Hippocampal formation (tissue), 2 donors: ENCODE measurements at regions not wholly inside any gene's neighbourhood (a gene's known extent, or its start where the extent isn't known, plus 50 kb on each side); places are given as distances from the start of the nearest gene placed in this dataset.
"Not testable (repeated sequence)": the region's sequence is repeated elsewhere in the genome, so short reads cannot be mapped to it uniquely, and the experiment has no call there.

ENCODE experiments used
- DNase-seq, 2 donors: peaks; one replicate each; lab custom pipeline; 2025; lab: John Stamatoyannopoulos, UW

DNA sequence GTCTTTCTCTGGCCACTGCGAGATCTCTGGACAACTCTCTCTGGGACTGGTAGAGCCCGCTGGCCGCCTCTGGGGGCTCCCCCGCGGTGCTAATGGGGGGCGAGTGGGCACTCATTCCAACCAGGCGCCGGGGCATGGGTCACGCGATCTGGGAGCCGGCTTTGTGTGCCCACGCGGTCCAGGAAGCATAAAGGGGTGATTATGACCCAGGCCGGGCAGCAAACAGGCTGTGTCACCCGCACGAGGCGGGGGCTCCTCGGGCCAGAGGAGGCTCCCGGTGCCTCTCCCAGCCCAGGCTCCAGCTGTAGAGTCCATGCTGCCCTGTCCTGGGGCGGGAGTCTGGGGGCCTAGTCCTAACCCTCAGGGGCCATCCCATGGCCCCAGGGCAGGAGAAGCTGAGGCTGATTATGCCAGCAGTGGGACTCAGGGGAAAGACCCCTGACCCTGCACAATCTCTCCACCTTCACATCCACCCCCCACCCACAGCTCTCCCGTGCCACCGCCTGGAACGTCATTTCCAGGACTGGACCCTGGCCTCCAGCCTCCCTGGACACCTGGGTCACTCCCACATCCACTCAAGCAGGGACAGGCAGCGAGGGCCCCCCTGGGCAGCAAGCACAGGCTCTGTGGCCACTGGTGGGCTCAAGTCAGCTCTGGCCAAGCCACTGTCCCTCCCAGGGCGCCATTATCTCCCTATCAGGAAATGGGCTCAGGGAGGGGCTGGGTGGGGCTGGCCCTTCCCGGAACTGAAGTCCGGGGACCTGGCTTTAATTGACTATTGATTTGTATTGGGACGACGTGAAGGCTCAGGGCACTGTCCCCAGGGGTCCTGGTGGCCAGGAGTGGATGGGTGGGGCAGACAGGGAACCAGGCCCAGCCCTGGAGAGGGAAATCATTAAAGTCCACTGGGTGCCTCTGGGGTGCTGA lies 50.0 kb downstream of the PTPRS start:
- peak; percentile 64 to 72 for DNase-seq

DNA sequence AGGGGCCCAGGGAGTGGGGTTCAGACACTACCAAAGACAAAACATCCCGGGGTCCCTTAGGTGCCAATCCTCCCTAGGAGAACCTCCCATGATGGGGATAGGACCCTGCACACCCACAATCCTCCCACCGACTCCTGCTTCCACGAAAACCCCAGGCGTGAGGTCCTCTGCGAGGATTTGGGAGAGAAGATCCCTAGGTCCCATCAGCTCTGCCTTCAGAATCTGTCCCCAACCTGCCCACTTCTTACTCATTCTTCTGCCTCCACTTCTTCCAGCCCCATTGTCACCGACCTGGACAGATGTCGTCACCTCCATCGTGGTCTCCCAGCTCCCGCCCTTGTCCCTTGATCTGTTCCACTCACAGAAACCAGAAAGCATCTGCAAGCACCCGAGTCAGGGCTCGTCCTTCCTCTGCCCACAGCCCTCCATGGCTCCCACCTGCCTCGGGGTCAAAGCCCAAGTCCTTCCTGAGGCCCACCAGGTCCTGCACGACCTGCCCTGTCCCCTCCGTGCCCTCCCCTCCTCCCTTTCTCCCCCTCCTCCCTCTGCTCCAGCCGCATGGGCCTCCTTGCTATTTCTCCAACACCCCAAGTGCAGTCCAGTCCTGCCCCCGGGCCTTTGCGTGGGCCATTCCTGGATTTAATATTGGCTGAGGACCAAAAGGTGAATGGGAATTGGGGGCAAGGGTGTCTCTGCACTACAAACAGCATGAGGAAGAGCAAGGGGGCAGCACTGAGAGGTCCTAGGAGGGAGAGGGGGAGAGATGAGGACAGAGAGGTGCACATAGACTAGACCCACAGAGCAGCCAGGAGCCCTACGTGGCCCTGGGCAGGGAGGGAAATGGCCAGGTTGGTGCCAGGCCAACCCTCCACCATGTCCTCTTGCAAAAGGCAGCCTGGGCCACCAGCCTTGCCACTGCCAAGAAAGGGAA lies 51.3 kb downstream of the PTPRS start:
- no peak for DNase-seq

DNA sequence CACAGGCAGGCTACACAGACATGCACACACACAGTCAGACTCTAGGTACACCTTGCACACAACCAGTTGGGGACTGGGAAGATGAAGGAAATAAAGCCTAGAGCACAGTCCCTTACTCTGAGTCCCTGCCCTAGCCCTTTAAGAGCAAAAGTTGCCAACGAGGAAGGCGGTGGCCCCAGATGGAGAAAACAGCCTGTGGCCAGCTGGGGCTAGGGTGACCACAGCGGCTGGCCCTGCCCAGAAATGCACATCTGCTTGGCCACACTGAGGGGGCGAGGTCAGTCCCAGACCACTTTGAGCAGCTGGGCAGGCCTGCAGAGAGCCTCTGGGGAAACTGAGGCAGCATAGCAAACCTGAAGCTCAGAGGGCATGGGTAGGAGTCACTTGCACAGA lies 52.3 kb downstream of the PTPRS start:
- no peak for DNase-seq

DNA sequence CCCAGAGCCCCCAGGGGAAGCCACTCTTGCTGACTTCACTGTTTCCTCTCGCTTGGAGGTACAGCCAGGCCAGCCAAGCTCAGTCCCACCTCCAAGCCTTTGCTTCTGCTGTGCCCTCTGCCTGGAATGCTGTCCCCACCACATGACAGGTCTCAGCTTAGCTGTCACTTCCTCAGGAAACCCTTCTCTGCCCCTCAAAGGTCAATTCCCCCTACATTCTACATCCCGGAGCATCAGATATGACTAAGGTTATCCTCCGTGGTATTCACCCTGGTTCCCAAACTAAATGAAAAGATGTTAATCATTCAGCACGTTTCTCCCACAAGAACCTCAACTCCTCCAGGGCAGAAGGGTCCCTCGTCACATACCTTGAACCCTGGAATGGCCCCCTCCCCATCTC lies 53.5 kb downstream of the PTPRS start:
- DNase-seq = no peak

DNA sequence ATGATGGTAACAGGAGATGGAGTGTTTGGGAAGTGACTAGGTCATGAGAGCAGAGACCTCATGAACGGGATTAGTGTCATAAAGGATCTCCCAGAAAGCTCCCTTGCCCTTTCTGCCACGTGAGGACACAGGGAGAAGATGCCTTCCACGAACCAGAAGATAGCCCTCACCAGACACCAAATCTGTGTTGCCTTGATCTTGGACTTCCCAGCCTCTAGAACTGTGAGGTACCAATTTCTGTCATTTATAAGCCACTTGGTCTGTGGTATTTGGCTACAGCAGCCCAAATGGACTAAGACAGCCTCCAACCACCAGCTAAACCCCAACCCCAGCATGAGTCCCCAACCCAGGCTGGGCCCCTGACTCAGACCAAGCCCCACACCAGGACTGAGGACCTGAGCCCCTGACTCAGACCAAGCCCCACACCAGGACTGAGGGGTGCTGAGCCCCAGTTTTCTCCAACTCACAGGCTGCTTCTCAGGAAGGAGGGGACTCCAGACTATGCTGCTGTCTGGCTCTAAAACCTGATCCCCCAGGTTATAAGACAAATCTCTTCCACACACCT lies 54.1 kb downstream of the PTPRS start:
- DNase-seq = no peak

DNA sequence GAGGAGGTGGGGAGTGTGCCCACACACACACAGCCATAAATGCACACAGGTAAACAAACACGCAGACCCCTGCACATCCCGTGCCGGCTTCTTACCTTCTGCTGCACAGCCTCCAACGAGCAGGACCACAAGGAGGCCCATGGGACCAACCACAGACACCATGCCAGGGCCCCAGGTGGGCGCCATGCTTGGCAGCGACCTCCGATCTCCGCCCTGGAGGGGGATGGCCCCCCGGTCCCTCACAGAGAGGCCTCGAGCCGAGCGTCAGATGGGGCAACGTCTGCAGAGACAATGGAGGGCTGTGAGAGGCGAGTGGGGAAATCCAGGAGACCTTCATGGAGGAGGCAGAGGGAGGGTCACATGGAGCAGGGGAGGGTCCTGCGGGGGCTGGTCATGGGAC lies 54.7 kb downstream of the PTPRS start:
- no peak for DNase-seq

DNA sequence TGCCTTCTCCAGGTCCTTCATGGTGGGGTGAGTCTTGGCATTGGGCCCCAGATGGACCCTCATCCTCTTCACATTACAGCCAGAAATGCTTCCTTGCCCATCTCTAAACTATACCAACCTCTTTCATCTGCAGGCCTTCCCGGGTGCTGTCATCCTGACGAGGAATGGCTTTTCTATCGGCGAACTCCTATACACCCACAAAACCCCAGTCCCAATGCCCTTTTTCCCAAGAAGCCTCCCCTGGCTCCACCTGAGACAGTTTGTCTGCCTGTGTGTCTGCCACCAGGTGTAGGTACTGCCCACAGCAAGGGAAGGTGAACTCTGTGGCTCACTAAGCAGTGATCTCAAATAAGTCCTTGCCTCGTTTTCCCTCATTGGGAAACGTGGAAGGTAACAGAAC lies 55.3 kb downstream of the PTPRS start:
- no peak for DNase-seq

DNA sequence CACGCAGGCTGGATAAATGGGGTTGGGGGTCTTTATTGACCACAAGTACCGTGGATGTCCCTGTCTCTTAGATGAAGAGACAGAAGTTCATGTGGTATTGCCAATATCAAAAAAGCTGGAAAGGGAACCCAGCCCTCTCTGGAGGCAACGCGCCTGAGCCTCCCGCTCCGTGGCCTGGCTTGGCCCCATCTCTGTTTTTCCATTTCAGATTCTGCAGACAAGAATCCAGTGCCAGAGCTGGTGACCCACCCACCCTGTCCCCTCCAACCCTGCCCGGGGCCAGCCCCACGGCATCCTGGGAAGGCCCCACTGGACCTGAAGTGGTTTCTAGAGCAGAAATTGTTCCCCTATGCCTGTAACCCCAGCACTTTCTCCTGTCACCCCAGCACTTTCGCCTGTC lies 57.7 kb downstream of the PTPRS start:
- no peak for DNase-seq

DNA sequence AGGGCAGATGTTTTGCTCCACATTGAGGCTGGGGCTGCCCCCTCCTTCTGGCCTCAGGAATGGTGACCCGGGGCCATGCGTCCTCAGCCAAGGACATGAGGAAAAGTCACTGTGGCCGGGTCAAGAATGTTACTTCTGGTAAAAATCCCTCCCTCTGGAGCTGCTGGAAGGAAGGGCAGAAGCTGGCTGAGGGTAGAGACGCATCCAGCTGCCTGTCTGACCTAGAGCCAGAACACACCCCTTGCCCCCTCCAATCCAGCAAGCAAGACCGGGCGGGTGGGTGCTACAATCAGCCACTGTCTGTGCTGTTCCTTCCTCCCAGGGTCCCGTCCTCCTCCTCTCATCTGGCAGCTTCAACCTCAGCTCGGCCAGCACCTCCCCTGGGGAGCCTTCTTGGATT lies 59.0 kb downstream of the PTPRS start:
- DNase-seq = no peak

DNA sequence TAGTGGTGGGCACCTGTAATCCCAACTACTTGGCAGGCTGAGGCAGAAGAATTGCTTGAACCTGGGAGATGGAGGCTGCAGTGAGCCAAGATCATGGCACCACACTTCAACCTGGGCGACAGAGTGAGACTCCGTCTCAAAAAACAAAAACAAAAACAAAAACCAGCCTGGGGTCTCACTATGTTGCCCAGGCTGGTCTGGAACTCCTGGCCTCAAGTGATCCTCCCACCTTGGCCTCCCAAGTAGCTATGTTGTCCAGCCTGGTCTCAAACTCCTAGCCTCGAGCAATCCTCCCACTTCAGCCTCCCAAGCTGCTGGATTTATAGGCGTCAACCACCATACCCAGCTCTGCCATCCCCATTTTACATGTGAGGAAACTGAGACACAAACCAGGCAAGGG lies 64.9 kb downstream of the PTPRS start:
- DNase-seq = not testable (repeated sequence)

DNA sequence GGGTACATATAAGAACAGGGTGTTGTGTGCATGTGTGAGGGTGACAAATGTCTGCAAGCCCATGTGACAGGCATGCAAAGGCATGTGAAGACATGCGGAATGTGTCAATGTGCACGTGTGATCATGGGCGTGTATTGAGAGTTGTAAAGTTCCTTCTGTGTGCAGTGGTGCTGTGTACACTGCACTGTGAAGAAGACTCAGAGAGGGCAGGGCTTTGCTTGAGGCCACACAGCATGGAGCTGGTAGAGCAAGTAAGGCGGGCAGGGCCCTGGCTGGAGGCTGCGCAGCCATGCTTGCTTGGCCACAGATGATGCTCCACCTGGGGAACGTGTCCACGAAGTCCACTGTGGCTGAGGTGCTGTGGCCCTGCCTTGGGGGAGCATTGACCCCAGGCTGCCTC lies 66.8 kb downstream of the PTPRS start:
- DNase-seq = no peak

DNA sequence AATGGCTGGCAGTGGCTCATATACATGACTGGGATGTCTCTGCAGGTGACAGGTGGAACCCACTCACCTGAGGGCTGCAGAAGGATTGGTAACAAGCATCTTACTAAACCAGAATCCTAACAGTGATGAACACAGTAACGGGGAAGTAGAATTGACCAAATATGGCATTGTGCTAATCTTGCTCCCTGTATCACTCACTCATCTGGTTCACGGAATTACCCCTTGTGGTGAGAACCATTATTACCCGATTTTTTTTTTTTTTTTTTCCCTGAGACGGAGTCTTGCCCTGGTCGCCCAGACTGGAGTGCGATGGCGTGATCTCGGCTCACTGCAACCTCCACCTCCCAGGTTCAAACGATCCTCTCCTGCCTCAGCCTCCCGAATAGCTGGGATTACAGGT lies 69.5 kb downstream of the PTPRS start:
- no peak for DNase-seq

DNA sequence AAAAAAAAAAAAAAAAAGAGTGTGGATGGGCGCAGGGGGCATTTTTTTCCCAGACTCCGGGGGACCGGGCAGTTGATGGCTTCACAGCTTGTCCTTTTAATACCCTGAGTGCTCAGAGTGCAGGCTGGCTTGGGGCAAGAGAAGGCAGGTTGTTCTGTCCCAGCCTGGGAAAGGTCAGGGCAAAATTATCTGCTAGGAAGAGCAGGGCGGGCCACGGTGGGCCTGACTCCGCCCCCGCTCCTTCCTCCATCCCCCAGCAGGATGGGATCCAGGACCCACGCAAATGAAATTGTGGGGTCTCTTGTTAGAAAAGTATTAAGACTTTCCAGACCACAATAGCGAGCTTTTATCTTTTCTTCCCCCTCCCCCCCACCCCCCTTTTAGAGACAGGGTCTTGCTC lies 70.7 kb downstream of the PTPRS start:
- DNase-seq = no peak

DNA sequence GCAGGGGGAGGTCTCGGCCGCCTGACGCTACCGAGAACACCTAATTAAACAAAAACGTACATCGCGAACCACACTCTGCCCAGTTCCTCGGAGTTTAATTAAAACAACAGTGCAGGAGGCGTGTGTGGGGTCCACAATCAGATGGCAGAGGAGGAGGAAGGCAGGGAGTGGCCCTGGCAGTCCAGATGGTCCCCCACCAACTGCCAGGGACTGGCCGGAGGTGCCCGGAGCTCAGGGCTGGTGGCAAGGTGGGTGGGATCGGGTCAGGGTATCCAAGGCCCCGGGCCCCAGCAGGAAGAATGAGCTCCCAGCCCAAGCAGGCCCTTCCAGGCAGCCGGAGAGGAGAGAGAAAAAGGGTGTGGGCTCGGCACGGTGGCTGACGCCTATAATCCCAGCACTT lies 71.3 kb downstream of the PTPRS start:
- no peak for DNase-seq

DNA sequence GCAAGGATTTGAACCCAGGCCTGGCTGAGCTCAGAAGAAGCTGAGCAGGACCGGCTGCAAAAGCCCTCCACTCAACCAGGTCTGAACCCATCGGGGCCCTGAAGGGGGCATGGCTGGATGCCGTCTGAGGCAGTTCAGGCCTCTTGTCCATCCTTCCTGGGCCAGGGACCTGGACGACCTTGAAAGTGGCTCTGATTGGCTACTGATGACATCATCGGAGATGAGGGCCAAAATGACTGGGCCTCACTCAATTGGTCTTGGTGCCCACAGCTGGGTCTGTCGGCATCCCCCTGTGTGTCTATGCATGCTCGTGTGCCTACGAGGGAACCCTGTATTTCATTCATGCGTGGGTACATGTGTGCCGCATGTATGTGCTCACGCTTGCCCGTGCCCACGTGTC lies 71.8 kb downstream of the PTPRS start:
- DNase-seq = no peak

DNA sequence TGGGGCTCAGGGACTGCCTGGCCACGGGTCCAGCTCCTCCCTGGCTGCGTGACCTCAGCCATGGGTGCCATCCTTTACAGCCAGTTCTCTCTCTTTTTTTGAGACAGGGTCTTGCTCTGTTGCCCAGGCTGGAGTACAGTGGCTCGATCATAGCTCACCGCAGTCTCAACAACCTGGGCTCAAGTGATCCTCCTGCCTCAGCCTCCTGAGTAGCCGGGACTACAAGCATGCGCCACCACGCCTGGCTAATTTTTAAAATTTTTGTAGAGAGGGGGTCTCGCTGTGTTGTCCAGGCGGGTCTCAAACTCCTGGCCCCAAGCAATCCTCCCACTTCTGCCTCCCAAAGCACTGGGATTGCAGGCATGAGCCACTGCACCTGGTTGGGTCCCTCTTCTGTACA lies 75.4 kb downstream of the PTPRS start:
- no peak for DNase-seq

DNA sequence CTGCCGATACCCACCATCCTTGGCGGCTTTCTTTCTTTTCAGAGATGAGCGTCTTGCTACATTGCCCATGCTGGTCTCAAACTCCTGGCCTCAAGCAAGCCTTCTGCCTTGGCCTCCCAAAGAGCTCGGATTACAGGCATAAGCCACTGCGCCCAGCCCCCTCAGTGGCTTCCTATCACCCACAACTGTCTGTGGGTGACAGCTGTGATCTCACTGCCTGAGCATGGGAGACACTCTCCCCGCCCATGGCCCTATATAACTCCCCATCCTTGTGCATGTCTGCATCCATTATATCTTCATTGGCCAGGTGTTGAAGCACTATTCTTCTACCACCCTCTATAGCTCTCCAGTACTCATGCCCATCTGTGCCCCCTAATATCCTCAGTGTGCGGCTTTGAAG lies 76.2 kb downstream of the PTPRS start:
- no peak for DNase-seq

DNA sequence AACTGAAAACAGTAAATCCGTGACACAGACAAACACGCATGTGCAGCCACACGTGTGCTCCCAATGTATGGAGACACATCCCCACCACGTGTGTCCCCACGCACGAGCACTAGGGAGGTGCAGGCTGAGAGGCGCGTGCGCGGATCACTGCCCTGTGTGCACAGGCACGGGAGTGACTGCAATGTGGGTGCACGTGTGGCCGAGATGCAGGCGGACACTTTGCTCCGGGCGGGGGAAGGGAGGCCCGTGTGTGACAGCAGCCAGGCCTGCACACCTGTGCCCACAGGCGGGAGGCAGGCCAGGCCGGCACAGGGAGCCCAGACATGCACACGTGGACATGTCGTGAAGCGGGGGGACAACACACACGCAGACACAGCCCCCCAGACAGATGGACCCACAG lies 77.0 kb downstream of the PTPRS start:
- DNase-seq = no peak

DNA sequence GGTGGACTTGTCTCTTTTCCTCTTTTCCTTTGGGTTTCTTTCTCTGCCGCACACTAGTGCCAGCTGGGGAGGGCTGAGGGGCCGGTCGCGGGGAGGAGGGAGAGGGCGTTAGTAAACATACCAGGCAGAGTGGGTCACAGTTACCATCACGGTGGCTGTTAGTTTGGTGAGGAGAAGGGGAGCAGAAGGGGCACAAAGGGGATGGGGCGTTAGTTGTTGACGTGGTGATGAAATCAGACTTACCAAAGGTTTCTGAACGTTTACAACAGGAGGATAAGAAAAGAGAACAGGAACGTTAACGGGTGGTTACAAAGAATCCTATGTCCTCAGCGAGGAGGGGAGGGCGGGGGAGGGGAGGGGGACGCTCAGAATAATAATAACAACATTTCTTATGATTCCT lies 77.9 kb downstream of the PTPRS start:
- DNase-seq = no peak

DNA sequence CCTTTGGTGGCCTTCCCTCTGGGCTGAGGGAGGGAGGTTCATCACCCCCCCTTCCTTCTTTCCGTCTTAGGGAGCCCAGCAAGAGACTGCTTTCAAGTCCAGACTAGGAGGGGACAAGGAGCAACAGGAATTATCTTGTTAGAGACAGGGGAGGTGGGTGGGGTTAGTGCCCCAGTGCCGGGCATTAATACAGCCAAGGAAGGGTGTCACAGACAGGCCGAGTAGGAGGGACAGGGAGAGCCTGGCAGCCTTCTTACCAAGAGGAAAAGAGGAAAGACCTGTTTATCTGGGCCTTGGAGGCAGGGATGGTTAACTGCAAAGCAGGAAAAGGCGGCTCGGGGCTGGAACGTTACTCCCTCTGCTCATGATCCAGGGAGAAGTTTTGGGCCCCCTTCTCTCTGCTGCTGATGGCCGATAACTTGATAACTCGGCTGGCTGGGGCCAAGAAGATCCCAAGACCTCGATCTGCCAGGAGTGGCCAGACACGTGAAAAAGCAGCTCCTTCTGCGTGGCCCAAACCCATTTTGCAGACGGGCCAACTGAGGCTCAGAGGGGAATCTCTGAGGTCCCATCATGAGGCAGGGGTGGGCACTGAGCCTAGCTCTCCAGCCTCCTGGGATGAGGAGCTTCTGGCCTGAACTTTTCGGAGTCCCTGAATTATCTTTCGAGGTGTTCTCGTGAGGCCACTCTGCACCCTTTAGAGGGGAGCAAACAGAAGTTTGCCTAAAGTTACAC lies 79.3 kb downstream of the PTPRS start:
- DNase-seq = no peak

DNA sequence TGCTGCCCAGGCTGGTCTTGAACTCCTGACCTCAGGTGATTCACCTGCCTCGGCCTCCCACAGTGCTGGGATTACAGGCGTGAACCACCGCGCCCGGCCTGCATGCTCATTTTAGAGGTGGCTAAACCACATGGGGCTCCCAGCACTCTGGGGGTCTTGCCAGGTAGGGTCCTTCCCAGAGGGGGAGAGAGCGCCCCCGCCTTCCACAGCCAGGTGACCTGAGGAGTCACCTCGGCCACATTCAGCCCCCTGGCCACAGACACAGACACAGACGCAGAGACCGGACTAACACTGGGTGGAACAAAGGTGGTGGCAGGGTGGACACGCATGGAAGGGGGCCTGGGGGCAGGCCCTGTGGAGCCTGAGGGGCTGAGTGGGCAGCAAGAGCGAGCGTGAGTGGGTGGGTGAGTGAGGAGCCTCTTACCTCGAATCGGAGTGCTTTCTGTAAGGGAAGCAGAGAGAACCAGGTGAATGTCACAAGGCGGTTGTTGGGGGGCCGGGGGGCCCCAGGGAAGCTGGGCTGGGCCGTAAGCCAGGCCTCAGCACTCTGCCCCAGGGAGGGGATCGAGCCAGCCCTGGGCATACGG lies 80.1 kb downstream of the PTPRS start:
- DNase-seq = no peak

DNA sequence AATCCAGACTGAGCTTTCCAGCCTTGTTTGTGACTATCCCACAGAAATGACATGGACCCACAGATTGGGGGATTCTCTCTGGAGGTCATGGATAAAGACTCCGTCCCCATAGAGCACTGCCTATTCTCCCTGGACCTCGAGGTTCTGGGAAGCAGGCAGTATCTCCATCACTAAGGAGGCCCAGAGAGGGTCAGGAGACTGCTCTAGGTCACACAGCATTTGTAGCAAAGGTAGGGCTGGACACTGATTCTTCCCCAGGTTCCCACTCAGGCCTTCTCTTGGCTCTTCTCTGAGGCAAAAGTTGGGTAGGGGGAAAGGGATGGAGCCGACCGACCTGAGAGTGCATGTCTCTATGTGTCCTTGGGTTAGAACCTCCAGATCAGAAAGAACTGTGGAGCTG lies 80.9 kb downstream of the PTPRS start:
- no peak for DNase-seq
